ENCODE measurements at regions not wholly inside any gene's neighbourhood (a gene's known extent, or its start where the extent isn't known, plus 50 kb on each side); places are given as distances from the start of the nearest gene placed in this dataset.

- no peaks in the 10 kb centered on the region for H3K36me3 ChIP-seq
- H3K27ac ChIP-seq: no peak overlapping the region
- 81% methylated on average over 9 of the region's 27 CpGs for WGBS (ENCODE audit: insufficient coverage, low coverage, low lambda C conversion rate, missing lambda C conversion rate)
- intact Hi-C loops (cut with DNase I): no loop called here
- peaks cover 0 to 3% (median 0%) of the 10 kb centered on the region in 4 donors for H3K9me3 ChIP-seq
- H3K27me3 ChIP-seq: no peaks in the 10 kb centered on the region
- TF ChIP-seq POLR2A (IDR thresholded peaks at IDR 0.05): no peak
- TF ChIP-seq, protein P1, sequence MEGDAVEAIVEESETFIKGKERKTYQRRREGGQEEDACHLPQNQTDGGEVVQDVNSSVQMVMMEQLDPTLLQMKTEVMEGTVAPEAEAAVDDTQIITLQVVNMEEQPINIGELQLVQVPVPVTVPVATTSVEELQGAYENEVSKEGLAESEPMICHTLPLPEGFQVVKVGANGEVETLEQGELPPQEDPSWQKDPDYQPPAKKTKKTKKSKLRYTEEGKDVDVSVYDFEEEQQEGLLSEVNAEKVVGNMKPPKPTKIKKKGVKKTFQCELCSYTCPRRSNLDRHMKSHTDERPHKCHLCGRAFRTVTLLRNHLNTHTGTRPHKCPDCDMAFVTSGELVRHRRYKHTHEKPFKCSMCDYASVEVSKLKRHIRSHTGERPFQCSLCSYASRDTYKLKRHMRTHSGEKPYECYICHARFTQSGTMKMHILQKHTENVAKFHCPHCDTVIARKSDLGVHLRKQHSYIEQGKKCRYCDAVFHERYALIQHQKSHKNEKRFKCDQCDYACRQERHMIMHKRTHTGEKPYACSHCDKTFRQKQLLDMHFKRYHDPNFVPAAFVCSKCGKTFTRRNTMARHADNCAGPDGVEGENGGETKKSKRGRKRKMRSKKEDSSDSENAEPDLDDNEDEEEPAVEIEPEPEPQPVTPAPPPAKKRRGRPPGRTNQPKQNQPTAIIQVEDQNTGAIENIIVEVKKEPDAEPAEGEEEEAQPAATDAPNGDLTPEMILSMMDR (IDR thresholded peaks at IDR 0.05): no peak
- H3K4me1 ChIP-seq: no peaks in the 10 kb centered on the region
- H3K4me3 ChIP-seq: no peak overlapping the region
- DNase-seq: peak in 1 of 3 donors; percentile 49
- no peak for ATAC-seq
Observed at GRCh38 chr2:153222231-153223165, 256.1 kb downstream of the RPRM start.

DNA sequence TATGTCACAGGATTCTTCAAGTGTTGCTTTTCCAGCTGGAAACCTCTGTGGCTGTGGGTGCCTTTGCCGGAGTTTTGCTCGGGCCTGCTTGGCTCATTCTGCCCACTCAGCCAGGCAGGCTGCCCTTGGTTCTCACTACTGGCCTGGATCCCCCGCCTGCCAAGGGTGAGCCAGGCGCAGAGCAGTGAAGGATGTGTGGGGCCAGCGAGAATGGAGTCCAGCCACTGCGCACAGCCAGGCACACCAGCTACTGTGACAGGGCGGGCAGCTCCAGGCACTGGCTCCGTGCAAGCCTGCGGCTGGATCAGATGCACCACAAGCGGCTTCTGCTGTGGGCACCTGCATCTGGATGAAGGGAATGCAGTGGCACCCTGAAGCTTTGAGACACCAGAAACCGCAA, 257.1 kb downstream of the RPRM start:
- peaks cover 0 to 3% (median 0%) of the 10 kb centered on the region in 4 donors for H3K9me3 ChIP-seq
- H3K4me3 ChIP-seq: no peak overlapping the region
- no peaks in the 10 kb centered on the region for H3K27me3 ChIP-seq
- ATAC-seq (peak in 1 of 4 donors; percentile 19), DNase-seq (peak in 1 of 3 donors; percentile 36)
- no peak overlapping the region for H3K27ac ChIP-seq
- TF ChIP-seq, protein P1 (IDR thresholded peaks at IDR 0.05): no peak
- H3K36me3 ChIP-seq: no peaks in the 10 kb centered on the region
- intact Hi-C loops (cut with DNase I): no loop called here
- WGBS (ENCODE audit: insufficient coverage, low coverage, low lambda C conversion rate, missing lambda C conversion rate): 83% methylated on average over 2 of the region's 11 CpGs
- no peaks in the 10 kb centered on the region for H3K4me1 ChIP-seq

- Histone ChIP-seq H3K4me1 (no peaks in the 10 kb centered on the region), H3K4me3 (no peak overlapping the region), H3K27me3 (no peaks in the 10 kb centered on the region), H3K36me3 (no peaks in the 10 kb centered on the region), H3K27ac (no peak overlapping the region), H3K9me3 (peaks cover 0 to 3% (median 0%) of the 10 kb centered on the region in 4 donors)
- TF ChIP-seq, protein P1 (IDR thresholded peaks at IDR 0.05): no peak
- TF ChIP-seq POLR2A (IDR thresholded peaks at IDR 0.05): no peak
- intact Hi-C loops (cut with DNase I): no loop called here
- ATAC-seq: no peak
- no peak for DNase-seq
- WGBS (ENCODE audit: insufficient coverage, low coverage, low lambda C conversion rate, missing lambda C conversion rate): 66% methylated on average over 9 of the region's 9 CpGs
Observed at GRCh38 chr2:153221087-153221486, 257.5 kb downstream of the RPRM start.

GRCh38 chr2:153218851-153219250, 259.7 kb downstream of the RPRM start:
- H3K27ac ChIP-seq: no peak overlapping the region
- no peaks in the 10 kb centered on the region for H3K27me3 ChIP-seq
- no peaks in the 10 kb centered on the region for H3K36me3 ChIP-seq
- DNase-seq (no peak), ATAC-seq (no peak)
- intact Hi-C loops (cut with DNase I): no loop called here
- no peaks in the 10 kb centered on the region for H3K9me3 ChIP-seq
- H3K4me3 ChIP-seq: no peak overlapping the region
- no peaks in the 10 kb centered on the region for H3K4me1 ChIP-seq
- TF ChIP-seq, protein P1 (IDR thresholded peaks at IDR 0.05): no peak
- no peak for TF ChIP-seq POLR2A (IDR thresholded peaks at IDR 0.05)
